SU-DHL-6 (cell line): ENCODE measurements at regions not wholly inside any gene's neighbourhood (a gene's known extent, or its start where the extent isn't known, plus 50 kb on each side); places are given as distances from the start of the nearest gene placed in this dataset.

Experiments
- EZH2phosphoT487 ChIP-seq: fragments of 200-600 bp; sonication (generic), shearing (Covaris generic); conservative IDR thresholded peaks from 2 replicates; pipeline ENCODE4 v1.6.1; 2018; ENCODE audit warnings: mild to moderate bottlenecking, antibody characterized with exemption, low read length, moderate library complexity, mixed read lengths
- TF ChIP-seq, protein P1 (sequence below): fragments of 200-600 bp; sonication (generic); IDR thresholded peaks from one replicate; pipeline ENCODE4 v1.5.1; 2017; ENCODE audit warnings: antibody characterized with exemption, mild to moderate bottlenecking, low read length, moderate library complexity; ENCODE audit not compliant: insufficient read depth, poor library complexity, severe bottlenecking

GRCh38 chr3:64395490-64395889, 170.2 kb upstream of the PRICKLE2 start:
- TF ChIP-seq, protein P1, sequence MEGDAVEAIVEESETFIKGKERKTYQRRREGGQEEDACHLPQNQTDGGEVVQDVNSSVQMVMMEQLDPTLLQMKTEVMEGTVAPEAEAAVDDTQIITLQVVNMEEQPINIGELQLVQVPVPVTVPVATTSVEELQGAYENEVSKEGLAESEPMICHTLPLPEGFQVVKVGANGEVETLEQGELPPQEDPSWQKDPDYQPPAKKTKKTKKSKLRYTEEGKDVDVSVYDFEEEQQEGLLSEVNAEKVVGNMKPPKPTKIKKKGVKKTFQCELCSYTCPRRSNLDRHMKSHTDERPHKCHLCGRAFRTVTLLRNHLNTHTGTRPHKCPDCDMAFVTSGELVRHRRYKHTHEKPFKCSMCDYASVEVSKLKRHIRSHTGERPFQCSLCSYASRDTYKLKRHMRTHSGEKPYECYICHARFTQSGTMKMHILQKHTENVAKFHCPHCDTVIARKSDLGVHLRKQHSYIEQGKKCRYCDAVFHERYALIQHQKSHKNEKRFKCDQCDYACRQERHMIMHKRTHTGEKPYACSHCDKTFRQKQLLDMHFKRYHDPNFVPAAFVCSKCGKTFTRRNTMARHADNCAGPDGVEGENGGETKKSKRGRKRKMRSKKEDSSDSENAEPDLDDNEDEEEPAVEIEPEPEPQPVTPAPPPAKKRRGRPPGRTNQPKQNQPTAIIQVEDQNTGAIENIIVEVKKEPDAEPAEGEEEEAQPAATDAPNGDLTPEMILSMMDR: no peak
- TF ChIP-seq EZH2phosphoT487: no peak
